NCI-H2196 (cell line): ENCODE measurements at regions not wholly inside any gene's neighbourhood (a gene's known extent, or its start where the extent isn't known, plus 50 kb on each side); places are given as distances from the start of the nearest gene placed in this dataset.

ENCODE experiments used
- DNase-seq: peaks from one replicate; lab custom pipeline; 2025; ENCODE audit not compliant: unreplicated experiment; lab: John Stamatoyannopoulos, UW

GRCh38 chr3:76756577-76756976, 283.3 kb upstream of the ROBO2 start:
- DNase-seq: no peak

- no peak for DNase-seq
Observed at GRCh38 chr3:76760336-76760735, 279.6 kb upstream of the ROBO2 start.

- DNase-seq: no peak
Observed at GRCh38 chr3:76765511-76765910, 274.4 kb upstream of the ROBO2 start.

GRCh38 chr3:76768912-76769311, 271.0 kb upstream of the ROBO2 start:
- no peak for DNase-seq

- no peak for DNase-seq
Observed at GRCh38 chr3:76776927-76777326, 263.0 kb upstream of the ROBO2 start.

- DNase-seq: no peak
Observed at GRCh38 chr3:76788206-76788605, 251.7 kb upstream of the ROBO2 start.

- no peak for DNase-seq
Observed at GRCh38 chr3:76789237-76789636, 250.7 kb upstream of the ROBO2 start.

GRCh38 chr3:76811418-76811817, 228.5 kb upstream of the ROBO2 start:
- DNase-seq: no peak

- DNase-seq: no peak
Observed at GRCh38 chr3:76812649-76813242, 227.2 kb upstream of the ROBO2 start.

GRCh38 chr3:76815561-76815960, 224.3 kb upstream of the ROBO2 start:
- no peak for DNase-seq

- DNase-seq: no peak
Observed at GRCh38 chr3:76820481-76820880, 219.4 kb upstream of the ROBO2 start.

GRCh38 chr3:76824658-76825240, 215.2 kb upstream of the ROBO2 start:
- no peak for DNase-seq

- no peak for DNase-seq
Observed at GRCh38 chr3:76826861-76827260, 213.0 kb upstream of the ROBO2 start.

- DNase-seq: no peak
Observed at GRCh38 chr3:76827701-76828226, 212.1 kb upstream of the ROBO2 start.

- DNase-seq: no peak
Observed at GRCh38 chr3:76834657-76835056, 205.2 kb upstream of the ROBO2 start.

GRCh38 chr3:76841747-76842146, 198.2 kb upstream of the ROBO2 start:
- DNase-seq: no peak

- DNase-seq: no peak
Observed at GRCh38 chr3:76842216-76842615, 197.7 kb upstream of the ROBO2 start.

- DNase-seq: no peak
Observed at GRCh38 chr3:76855451-76855850, 184.4 kb upstream of the ROBO2 start.

- DNase-seq: no peak
Observed at GRCh38 chr3:76859596-76859995, 180.3 kb upstream of the ROBO2 start.

- no peak for DNase-seq
Observed at GRCh38 chr3:76864355-76864754, 175.5 kb upstream of the ROBO2 start.

GRCh38 chr3:76866729-76867408, 173.0 kb upstream of the ROBO2 start:
- DNase-seq: no peak

GRCh38 chr3:76869726-76870384, 170.0 kb upstream of the ROBO2 start:
- no peak for DNase-seq
